ENCODE measurements at regions not wholly inside any gene's neighbourhood (a gene's known extent, or its start where the extent isn't known, plus 50 kb on each side); places are given as distances from the start of the nearest gene placed in this dataset.

- no peak for DNase-seq (ENCODE audit: extremely low read depth, low read depth)
Measured at GRCh38 chr2:16162491-16163040, 222.2 kb downstream of the MYCN start.

GRCh38 chr2:16161768-16162490 is 221.6 kb downstream of the MYCN start:
- TF ChIP-seq CTCF (IDR thresholded peaks at IDR 0.05; ENCODE audit: low read depth, low read length) = no peak
- DNase-seq (ENCODE audit: extremely low read depth, low read depth) = no peak

More at GRCh38 chr2:16162491-16163040, 222.2 kb downstream of the MYCN start:
- no peak for TF ChIP-seq CTCF (IDR thresholded peaks at IDR 0.05; ENCODE audit: low read depth, low read length)

GRCh38 chr2:16161085-16161565 is 220.8 kb downstream of the MYCN start:
- no peak for TF ChIP-seq CTCF (IDR thresholded peaks at IDR 0.05; ENCODE audit: low read depth, low read length)
- DNase-seq (ENCODE audit: extremely low read depth, low read depth) = no peak

- no peak for TF ChIP-seq CTCF (IDR thresholded peaks at IDR 0.05; ENCODE audit: low read depth, low read length)
- no peak for DNase-seq (ENCODE audit: extremely low read depth, low read depth)
Measured at GRCh38 chr2:16160281-16161084, 220.1 kb downstream of the MYCN start.

GRCh38 chr2:16156411-16156810 is 216.1 kb downstream of the MYCN start:
- no peak for DNase-seq (ENCODE audit: extremely low read depth, low read depth)
- TF ChIP-seq CTCF (IDR thresholded peaks at IDR 0.05; ENCODE audit: low read depth, low read length) = no peak

- no peak for TF ChIP-seq CTCF (IDR thresholded peaks at IDR 0.05; ENCODE audit: low read depth, low read length)
Measured at GRCh38 chr2:16155766-16156165, 215.4 kb downstream of the MYCN start.

GRCh38 chr2:16155366-16155765 is 215.0 kb downstream of the MYCN start:
- no peak for TF ChIP-seq CTCF (IDR thresholded peaks at IDR 0.05; ENCODE audit: low read depth, low read length)
- DNase-seq (ENCODE audit: extremely low read depth, low read depth) = no peak

More at GRCh38 chr2:16155766-16156165, 215.4 kb downstream of the MYCN start:
- DNase-seq (ENCODE audit: extremely low read depth, low read depth) = no peak
